Neuronal stem cell (in vitro differentiated cells): ENCODE measurements at regions not wholly inside any gene's neighbourhood (a gene's known extent, or its start where the extent isn't known, plus 50 kb on each side); places are given as distances from the start of the nearest gene placed in this dataset.
"Not testable (repeated sequence)": the region's sequence is repeated elsewhere in the genome, so short reads cannot be mapped to it uniquely, and the experiment has no call there.

Experiments used
- DNase-seq: peaks from one replicate; pipeline ENCODE4 v3.0.0-alpha.2; 2013; ENCODE audit warnings: low spot score
- H2AFZ ChIP-seq: one replicate; pipeline ENCODE4 v1.6.1; 2013; ENCODE audit warnings: mild to moderate bottlenecking, low read length, inconsistent platforms
- H2AK5ac ChIP-seq: 2 replicates; pipeline ENCODE4 v1.6.1; 2013; ENCODE audit warnings: low read depth, mild to moderate bottlenecking, inconsistent platforms, low read length, moderate library complexity, mixed read lengths
- H2BK120ac ChIP-seq: 2 replicates; pipeline ENCODE4 v1.6.1; 2013; ENCODE audit warnings: low read depth, mild to moderate bottlenecking, inconsistent platforms, low read length, moderate library complexity, mixed read lengths
- H2BK12ac ChIP-seq: one replicate; pipeline ENCODE4 v1.6.1; 2013; ENCODE audit warnings: low read length, inconsistent platforms
- H2BK15ac ChIP-seq: 2 replicates; pipeline ENCODE4 v1.6.1; 2013; ENCODE audit warnings: mild to moderate bottlenecking, low read length, inconsistent platforms, mixed read lengths
- H2BK5ac ChIP-seq: one replicate; pipeline ENCODE4 v1.6.1; 2013; ENCODE audit warnings: inconsistent platforms, mild to moderate bottlenecking, low read length, moderate library complexity
- H3K14ac ChIP-seq: one replicate; pipeline ENCODE4 v1.6.1; 2013; ENCODE audit warnings: low read length, inconsistent platforms
- H3K18ac ChIP-seq: 2 replicates; pipeline ENCODE4 v1.6.1; 2013; ENCODE audit warnings: low read length, inconsistent platforms
- H3K23ac ChIP-seq: 2 replicates; pipeline ENCODE4 v1.6.1; 2013; ENCODE audit warnings: low read depth, mild to moderate bottlenecking, mixed read lengths, low read length, inconsistent platforms; ENCODE audit not compliant: poor library complexity
- H3K27ac ChIP-seq: replicated peaks from 3 replicates; pipeline ENCODE4 v1.5.1; 2013; ENCODE audit warnings: low read length, inconsistent platforms
- H3K27me3 ChIP-seq, 3 experiments: 2 replicates each; pipeline ENCODE4 v1.6.1; 2013; ENCODE audit warnings: low read length in 3 of 3, mild to moderate bottlenecking in 2 of 3, inconsistent platforms in 1 of 3, low read depth in 1 of 3, mixed read lengths in 1 of 3, moderate library complexity in 1 of 3; ENCODE audit not compliant: control insufficient read depth in 3 of 3, insufficient read depth in 3 of 3
- H3K36me3 ChIP-seq, 2 donors: replicated peaks in 1 of 2; 2 replicates each; pipeline ENCODE4 v1.6.1; 2013; ENCODE audit warnings: low read length in 2 of 2; ENCODE audit not compliant: control insufficient read depth in 2 of 2, insufficient read depth in 2 of 2
- H3K4ac ChIP-seq: 2 replicates; pipeline ENCODE4 v1.6.1; 2013; ENCODE audit warnings: inconsistent platforms, mild to moderate bottlenecking, low read length, moderate library complexity
- H3K4me1 ChIP-seq, 2 donors: 1 replicate in 1 of 2; 2 replicates in 1 of 2; pipeline ENCODE4 v1.6.1; 2013; ENCODE audit warnings: low read length in 2 of 2, low read depth in 1 of 2; ENCODE audit not compliant: control insufficient read depth in 2 of 2, insufficient read depth in 1 of 2
- H3K4me2 ChIP-seq: one replicate; pipeline ENCODE4 v1.6.1; 2013; ENCODE audit warnings: mild to moderate bottlenecking, low read length, inconsistent platforms; ENCODE audit not compliant: insufficient read depth, poor library complexity, severe bottlenecking
- H3K4me3 ChIP-seq, 2 donors: 2 replicates each; pipeline ENCODE4 v1.5.1; 2013; ENCODE audit warnings: low read length in 2 of 2, mild to moderate bottlenecking in 2 of 2, inconsistent platforms in 1 of 2, moderate library complexity in 1 of 2
- H3K79me1 ChIP-seq: one replicate; pipeline ENCODE4 v1.6.1; 2013; ENCODE audit warnings: low read depth, mild to moderate bottlenecking, inconsistent platforms, low read length, moderate library complexity
- H3K9ac ChIP-seq: one replicate; pipeline ENCODE4 v1.6.1; 2013; ENCODE audit warnings: mild to moderate bottlenecking, low read depth, low read length, inconsistent platforms; ENCODE audit not compliant: poor library complexity
- H3K9me3 ChIP-seq, 2 donors: replicated peaks in 1 of 2; 2 replicates each; pipeline versions ENCODE3 to v1.6.1; 2013; ENCODE audit warnings: low read length in 2 of 2, mild to moderate bottlenecking in 2 of 2, inconsistent platforms in 1 of 2, low read depth in 1 of 2, mixed read lengths in 1 of 2, moderate library complexity in 1 of 2; ENCODE audit not compliant: control insufficient read depth in 2 of 2, insufficient read depth in 1 of 2
- H4K8ac ChIP-seq: one replicate; pipeline ENCODE4 v1.6.1; 2013; ENCODE audit warnings: low read depth, mild to moderate bottlenecking, inconsistent platforms, low read length, moderate library complexity
- H4K91ac ChIP-seq: one replicate; pipeline ENCODE4 v1.6.1; 2013; ENCODE audit warnings: low read length, low read depth, mild to moderate bottlenecking, inconsistent platforms; ENCODE audit not compliant: poor library complexity
- WGBS, 2 donors: extraction: QIAGEN DNeasy Blood & Tissue Kit; methylation state at CpG; one replicate each; pipeline ENCODE4 v1.1.7; 2013; ENCODE audit warnings: missing lambda C conversion rate in 2 of 2, mixed read lengths in 1 of 2; ENCODE audit not compliant: insufficient read length in 2 of 2, insufficient replicate concordance in 1 of 2; ENCODE audit errors: extremely low coverage in 2 of 2; 5-methylcytosine and 5-hydroxymethylcytosine counted together

- not testable (repeated sequence) for H2BK12ac ChIP-seq, H3K9ac ChIP-seq, H3K79me1 ChIP-seq, H3K4me3 ChIP-seq, H4K8ac ChIP-seq, H2AK5ac ChIP-seq, H3K9me3 ChIP-seq, H2BK15ac ChIP-seq, H3K27ac ChIP-seq, H4K91ac ChIP-seq, DNase-seq, H3K23ac ChIP-seq, H3K27me3 ChIP-seq, H3K4me2 ChIP-seq, H2BK5ac ChIP-seq, H3K18ac ChIP-seq, H2AFZ ChIP-seq, H3K4me1 ChIP-seq, H2BK120ac ChIP-seq, H3K14ac ChIP-seq, H3K4ac ChIP-seq, H3K36me3 ChIP-seq
- no CpG with 5 or more reads among the region's 4 CpGs for WGBS, 2 donors
Measured at GRCh38 chr7:82571047-82571446, 127.5 kb upstream of the CACNA2D1 start.

DNA sequence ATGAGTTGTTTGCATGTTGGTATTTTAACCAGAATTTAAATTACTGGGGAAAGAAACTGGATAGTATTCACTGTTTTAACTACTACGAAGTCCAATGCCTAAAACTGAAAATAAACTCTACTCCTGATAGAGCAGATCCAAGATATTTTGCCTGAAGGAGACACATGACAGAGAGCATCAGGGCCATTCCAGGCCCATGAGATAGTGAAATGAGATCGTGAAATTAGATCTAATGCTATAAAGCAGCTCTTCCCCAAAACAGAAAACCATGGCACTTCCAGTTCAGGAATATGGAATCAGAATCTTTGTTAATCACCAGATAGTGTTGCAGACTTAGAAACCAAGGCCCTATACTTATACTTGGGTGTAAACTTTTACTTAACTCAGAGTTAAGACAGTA is 124.3 kb upstream of the CACNA2D1 start:
- Histone ChIP-seq H2BK15ac (no peak overlapping the region), H3K79me1 (no peaks in the 10 kb centered on the region)
- DNase-seq, result no peak

GRCh38 chr7:82567356-82567755 is 123.8 kb upstream of the CACNA2D1 start:
- Histone ChIP-seq H3K4me1 (no peaks in the 10 kb centered on the region), H4K91ac (no peak overlapping the region), H2BK15ac (no peak overlapping the region), H2BK120ac (no peak overlapping the region), H3K27ac (no peak overlapping the region), H3K4ac (no peak overlapping the region), H3K18ac (no peak overlapping the region), H3K9me3 (no peaks in the 10 kb centered on the region), H3K27me3 (no peaks in the 10 kb centered on the region), H2AFZ (no peak overlapping the region), H3K14ac (no peak overlapping the region), H3K4me2 (no peak overlapping the region), H3K36me3 (no peaks in the 10 kb centered on the region), H3K79me1 (no peaks in the 10 kb centered on the region), H3K23ac (no peak overlapping the region), H2BK12ac (no peak overlapping the region), H2BK5ac (no peak overlapping the region), H3K9ac (no peak overlapping the region), H3K4me3 (no peak overlapping the region), H4K8ac (no peak overlapping the region), H2AK5ac (no peak overlapping the region)
- no peak for DNase-seq
- no CpG with 5 or more reads among the region's 2 CpGs for WGBS, 2 donors

More for the DNA sequence above, 124.3 kb upstream of the CACNA2D1 start:
- no peak overlapping the region for H4K91ac ChIP-seq
- H2BK12ac ChIP-seq, result no peak overlapping the region
- no peak overlapping the region for H3K9ac ChIP-seq
- WGBS, 2 donors, result no CpG with 5 or more reads among the region's 2 CpGs
- H2BK5ac ChIP-seq, result no peak overlapping the region
- H2AFZ ChIP-seq, result no peak overlapping the region
- no peak overlapping the region for H3K4me2 ChIP-seq
- no peak overlapping the region for H3K4ac ChIP-seq
- no peak overlapping the region for H2AK5ac ChIP-seq
- H3K18ac ChIP-seq, result no peak overlapping the region
- H3K27me3 ChIP-seq, result no peaks in the 10 kb centered on the region
- H3K27ac ChIP-seq, result no peak overlapping the region
- H3K4me3 ChIP-seq, result no peak overlapping the region
- H3K4me1 ChIP-seq, result no peaks in the 10 kb centered on the region
- no peaks in the 10 kb centered on the region for H3K9me3 ChIP-seq
- no peak overlapping the region for H4K8ac ChIP-seq
- H3K14ac ChIP-seq, result no peak overlapping the region
- H3K36me3 ChIP-seq, result no peaks in the 10 kb centered on the region
- no peak overlapping the region for H3K23ac ChIP-seq
- H2BK120ac ChIP-seq, result no peak overlapping the region

DNA sequence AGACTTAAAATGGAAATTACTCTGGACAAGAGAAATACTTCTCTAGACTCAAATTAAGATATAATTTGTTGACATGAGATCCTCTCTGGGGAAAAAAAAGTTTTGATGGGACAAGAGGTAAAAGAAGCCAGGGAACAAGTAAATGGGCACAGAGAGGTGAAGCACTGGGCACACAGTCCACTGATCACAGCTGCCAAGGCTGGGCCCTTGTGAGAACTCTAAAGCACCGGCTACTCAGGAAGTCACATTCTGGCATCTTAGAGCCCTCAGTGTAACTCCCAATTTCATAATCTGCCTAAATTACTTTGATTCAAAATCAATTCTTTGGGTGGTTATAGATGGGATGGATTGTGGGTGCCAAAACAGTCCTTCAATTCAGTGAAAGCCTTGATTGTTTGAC is 123.2 kb upstream of the CACNA2D1 start:
- Histone ChIP-seq H3K27me3 (no peaks in the 10 kb centered on the region), H4K91ac (no peak overlapping the region), H3K27ac (no peak overlapping the region), H3K14ac (no peak overlapping the region), H3K23ac (no peak overlapping the region), H3K9ac (no peak overlapping the region), H2BK12ac (no peak overlapping the region), H3K4me3 (no peak overlapping the region), H3K4me2 (no peak overlapping the region), H3K36me3 (no peaks in the 10 kb centered on the region), H2BK15ac (no peak overlapping the region), H3K18ac (no peak overlapping the region), H4K8ac (no peak overlapping the region), H2BK120ac (no peak overlapping the region), H2BK5ac (no peak overlapping the region), H3K4me1 (no peaks in the 10 kb centered on the region), H3K4ac (no peak overlapping the region), H3K9me3 (no peaks in the 10 kb centered on the region), H2AK5ac (no peak overlapping the region), H3K79me1 (no peaks in the 10 kb centered on the region), H2AFZ (no peak overlapping the region)
- DNase-seq, result no peak
- no CpG with 5 or more reads among the region's 1 CpG for WGBS, 2 donors
